ENCODE measurements at regions not wholly inside any gene's neighbourhood (a gene's known extent, or its start where the extent isn't known, plus 50 kb on each side); places are given as distances from the start of the nearest gene placed in this dataset.
A peak's percentile ranks its signal among the peaks of the same experiment; 100 is the strongest.

DNA sequence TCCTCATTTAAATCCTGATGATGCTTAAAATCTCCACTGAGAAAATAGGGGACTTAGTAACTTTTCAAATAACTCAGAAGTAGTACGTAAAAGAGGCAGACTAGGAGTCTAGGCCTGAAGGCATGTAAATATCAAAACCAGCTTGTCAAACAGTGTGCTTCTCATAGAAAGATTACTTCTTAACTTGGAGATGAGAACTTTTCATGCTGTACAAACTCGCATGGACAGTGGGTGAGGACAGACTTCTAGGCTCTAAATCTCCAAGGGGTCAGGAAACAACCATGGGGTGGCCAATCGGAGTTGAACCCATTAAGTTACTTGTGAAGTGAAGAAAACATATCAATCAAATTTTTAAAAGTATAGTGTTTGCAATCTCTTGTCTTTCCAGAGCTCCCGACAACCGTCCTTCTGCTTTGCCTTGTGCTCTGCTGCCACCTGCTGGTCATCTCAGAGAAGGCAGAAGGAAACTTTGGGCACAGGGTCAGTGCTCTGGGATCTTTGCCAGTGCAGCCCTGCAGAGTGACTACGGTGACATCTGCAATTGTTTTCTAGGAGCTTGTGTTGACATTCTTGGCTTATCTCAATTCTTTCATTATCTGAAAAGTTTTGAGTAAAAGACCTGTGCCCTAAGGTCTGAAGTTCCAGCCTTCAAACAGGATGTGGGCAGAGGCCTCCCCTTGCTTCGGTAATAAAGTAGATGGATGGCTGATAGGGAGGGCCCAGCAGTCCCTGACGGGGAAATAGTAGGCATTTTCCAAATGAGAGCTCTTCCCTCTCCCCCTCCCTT is 105.1 kb upstream of the PDE4B start:
- peak; percentile 73 for DNase-seq

DNA sequence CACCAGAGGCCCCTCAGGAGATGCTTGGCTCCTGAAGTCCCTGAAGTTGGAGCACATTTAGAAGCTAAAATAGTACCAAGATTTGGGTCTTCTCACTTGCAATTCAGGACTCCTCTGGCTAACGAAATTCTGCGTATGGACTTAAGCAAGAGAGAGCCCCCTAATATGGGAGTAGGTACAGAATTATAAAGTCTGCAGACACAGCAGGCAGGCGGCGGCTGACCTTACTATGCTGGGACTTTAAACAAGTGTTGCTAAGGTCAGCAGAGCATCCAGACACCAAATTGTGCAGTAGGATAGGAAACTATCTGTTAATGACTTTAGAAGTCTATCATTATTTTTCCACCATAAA is 104.5 kb upstream of the PDE4B start:
- DNase-seq: no peak

DNA sequence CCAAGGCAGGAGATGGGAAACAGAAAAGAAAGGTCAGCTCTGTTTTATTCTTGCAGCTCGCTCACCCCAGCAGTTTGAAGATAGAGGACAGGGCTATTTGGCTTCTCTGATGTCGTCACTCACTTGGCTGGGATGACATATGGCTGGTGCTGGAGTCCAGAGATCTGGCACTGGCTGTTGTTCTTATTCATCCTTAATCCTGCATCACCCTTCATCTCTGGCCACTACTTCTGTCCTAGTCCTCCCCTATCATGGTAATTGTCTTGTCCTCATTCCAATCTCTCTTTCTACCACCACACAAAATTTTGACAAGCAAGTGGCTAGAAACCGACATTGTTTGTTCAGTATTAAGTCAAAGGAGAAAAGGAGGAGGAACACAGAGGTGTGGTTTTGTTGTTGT is 103.8 kb upstream of the PDE4B start:
- DNase-seq: no peak

DNA sequence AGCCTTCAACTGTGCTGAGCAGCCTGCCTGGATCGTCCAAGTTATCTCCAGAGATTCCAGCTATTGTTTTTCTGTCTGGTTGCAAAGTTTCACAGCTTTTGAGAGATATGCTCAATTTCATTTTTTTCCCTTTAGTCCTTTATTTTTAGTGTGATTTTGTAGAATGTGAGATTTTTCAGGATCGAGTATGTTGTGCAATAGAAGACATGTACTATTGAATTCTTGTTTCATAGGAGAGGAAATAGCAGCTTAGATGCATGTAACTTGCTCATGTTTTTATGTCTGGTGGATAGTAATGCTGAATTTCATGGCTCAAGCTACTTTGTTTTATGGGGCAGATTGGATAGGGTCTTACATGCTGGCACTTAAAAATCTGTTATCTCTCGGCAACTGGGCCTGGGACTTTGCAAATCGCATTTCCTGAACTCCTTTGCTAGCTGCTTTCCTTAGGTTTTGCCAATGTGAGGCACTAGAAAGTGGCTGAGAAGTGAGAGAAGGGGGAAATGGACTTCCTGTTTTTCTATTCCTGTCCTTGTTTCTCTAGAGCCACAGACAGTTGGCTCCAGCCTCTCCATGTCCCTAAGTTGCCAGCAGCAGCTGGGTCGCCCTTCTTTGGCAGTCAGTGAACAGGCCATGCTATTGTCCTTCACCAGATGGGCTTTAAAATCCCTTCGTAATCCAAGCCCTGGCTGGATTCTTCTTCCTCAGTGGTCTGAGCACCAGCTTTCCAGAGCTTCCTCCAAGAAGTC is 101.4 kb upstream of the PDE4B start:
- no peak for DNase-seq

DNA sequence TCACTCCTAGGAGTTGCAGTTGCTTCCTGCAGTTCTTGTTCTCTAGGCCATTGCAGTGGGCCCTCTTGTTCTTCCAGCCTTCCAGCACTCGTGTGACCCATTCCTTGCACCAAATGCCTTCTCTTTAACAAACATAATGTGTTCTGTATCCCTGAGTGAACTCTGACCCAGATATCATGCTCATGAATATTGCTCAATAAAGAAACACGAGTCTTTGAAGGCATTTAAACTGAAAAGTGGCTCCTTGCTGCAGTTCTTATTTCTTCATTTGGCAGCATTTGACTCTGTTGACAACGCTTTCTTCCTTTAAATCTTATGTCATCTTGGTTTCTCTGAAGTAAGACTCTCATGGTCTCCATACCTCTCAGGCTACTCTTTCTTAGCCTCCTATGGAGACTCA is 100.7 kb upstream of the PDE4B start:
- no peak for DNase-seq

DNA sequence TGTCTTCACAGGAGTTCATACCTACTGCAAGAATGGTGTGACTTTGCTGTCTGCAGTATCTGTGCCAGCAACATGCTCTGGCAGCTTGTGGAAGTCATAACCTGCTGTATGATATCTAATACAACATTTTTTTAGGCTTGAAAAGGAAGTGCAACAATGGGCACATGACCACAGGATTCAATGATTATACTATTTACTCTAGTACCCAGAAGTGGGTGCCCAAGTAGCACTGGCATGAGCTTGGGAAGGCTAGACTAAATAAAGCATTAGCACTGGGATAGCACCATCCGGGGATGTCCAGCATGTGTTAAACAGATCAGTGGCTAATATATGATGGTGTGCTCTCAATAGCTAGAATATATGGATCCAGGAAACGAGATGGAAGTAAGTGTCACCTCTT is 98.6 kb upstream of the PDE4B start:
- no peak for DNase-seq

DNA sequence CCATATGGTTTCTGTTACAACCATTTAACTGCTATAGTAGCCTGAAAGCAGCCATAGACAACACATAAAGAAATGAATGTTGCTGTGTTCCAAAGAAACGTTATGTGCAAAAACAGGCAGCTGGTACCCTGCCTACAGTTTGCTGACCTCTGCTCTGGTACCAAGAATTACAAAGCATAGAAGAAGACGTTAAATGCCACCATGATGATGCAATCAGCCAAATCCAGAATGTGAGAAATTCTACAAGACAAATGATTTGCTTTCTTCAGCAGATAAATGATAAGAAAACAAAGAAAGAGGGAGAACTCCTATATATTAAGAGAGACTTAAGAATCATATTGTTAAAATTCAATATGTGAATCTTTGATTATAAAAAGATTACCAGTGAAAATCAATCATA is 97.8 kb upstream of the PDE4B start:
- DNase-seq: no peak

DNA sequence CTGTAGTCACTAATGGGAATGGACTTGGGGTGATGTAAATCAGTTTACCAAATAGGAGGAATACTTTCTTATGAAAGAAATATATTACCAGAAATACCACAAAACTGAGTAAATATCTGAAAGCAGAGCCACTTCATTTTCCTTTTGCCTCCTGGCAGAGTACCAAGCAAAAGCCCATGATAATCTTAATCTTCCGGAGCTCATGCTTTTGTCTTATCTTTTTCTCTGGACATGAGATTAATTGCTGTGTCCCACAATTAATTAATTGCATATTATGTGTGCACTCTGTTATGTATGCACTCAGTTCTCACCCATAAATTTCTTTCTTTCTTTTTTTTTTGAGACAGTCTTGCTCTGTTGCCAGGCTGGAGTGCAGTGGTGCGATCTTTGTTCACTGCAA is 94.1 kb upstream of the PDE4B start:
- DNase-seq: no peak

DNA sequence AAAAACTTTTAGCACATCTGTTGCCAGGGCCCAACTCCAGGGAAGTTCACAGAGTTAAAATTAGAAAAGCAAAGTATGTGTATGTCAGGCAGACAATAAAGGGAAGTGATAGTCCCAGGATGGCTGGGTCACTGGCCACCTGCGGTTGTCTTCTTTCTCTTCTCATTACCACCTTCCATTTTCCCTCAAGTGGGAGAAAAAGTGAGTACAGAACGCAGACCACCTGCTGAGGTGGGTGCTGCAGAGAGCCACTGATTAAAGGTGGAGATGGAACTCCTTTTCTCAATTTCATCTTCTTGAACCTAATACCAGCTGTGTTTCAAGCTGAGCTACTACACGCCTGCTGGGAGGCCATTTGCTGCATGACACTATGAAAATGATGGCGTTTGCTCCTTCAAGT is 88.8 kb upstream of the PDE4B start:
- DNase-seq: no peak

DNA sequence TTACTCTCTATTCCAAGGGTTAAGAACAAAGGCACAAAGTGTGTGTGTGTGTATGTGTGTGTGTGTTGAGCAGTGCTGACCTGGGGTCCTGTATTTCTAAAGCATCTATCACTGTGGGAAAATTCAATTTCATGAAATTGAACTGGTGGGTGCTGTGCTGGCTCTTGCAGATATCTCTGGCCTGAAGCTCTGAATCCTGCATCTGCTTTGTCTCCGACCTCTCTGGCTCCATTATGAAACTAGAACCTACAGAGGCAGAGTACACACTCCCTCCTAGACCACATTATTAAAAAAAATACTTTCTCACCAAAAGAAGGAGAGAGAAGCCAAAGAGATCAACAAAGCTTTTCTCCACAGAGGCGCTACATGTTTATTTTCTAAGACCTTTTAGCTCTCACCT is 88.4 kb upstream of the PDE4B start:
- DNase-seq: no peak

DNA sequence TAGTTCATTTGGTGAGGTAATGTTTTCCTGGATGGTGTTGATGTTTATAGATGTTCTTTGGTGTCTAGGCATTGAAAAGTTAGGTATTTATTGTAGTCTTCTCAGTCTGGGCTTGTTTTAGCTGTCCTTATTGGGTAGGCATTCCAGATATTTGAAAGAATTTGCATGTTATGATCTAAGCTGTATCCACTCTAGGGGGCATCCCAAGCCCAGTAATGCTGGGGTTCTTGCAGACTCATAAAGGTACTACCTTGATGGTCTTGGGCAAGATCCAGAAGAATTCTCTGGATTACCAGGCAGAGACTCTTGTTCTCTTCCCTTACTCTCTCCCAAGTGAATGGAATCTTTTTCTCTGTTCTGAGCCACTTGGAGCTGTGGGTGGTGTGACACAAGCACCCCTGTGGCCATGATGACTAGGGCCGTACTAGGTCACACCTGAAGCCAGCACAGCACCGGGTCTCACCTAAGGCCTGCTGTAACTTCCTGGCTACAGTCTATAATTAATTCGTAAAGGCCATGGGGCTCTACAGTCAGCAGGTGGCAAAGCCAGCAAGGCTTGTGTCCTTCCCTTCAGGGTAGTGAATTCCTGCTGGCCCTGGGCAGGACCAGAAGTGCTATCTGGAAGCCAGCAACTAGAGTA is 74.8 kb upstream of the PDE4B start:
- DNase-seq: no peak

DNA sequence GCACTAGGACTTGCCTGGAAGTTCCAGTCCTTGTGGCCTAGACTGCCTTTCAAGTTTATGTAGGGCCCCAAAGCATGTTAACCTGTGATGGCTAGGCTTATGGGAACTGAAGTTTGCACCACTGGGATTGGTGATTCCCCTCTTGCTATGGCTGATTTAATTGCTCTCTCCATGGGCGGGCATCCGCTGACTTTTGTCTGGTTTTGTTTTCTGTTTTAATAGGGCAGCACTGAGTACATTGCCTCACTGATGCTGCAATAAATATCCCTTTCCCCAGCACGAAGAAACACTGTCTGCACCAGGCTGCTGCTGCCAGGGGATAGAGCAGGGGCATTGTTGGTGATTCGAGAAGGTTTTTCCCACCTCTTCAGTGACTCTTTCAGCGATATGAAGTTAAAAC is 73.3 kb upstream of the PDE4B start:
- DNase-seq: no peak

DNA sequence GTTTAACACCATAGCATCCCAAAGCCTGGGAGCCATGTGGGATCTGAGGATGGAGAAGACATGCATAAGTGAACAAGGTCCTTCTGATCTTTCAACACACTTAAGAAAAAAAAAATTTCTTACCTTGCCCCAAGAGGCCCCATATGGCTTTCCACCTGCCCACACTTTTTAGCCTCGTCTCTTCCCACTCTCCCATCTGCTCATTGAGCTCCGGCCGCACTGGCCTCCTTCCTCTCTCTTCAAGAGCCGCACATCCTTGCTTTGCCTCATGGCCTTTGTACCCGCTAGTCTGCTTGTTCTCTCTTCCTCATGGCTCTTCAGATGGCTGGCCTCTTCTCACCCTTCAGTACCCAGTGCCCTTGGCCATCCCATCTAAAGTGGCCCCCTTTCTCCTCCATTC is 70.2 kb upstream of the PDE4B start:
- DNase-seq: no peak

DNA sequence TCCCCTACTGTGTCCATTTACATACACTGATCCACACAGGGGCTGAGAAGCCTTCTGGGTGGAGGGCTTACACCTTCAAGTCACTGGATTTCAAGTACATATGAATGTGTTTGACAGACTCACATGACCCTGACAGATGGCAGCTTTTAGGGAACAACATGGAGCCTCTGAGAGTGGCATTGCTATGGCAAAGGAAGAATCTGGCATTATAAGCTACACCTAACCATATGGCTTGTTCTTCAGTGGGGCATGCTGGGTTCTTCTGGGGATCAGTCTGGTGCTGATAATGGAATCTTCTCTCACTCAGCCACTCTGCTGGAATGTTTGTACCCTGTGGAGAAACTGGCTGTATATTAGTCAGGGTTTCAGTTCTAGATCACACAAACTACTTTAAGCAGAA is 68.5 kb upstream of the PDE4B start:
- DNase-seq: no peak

DNA sequence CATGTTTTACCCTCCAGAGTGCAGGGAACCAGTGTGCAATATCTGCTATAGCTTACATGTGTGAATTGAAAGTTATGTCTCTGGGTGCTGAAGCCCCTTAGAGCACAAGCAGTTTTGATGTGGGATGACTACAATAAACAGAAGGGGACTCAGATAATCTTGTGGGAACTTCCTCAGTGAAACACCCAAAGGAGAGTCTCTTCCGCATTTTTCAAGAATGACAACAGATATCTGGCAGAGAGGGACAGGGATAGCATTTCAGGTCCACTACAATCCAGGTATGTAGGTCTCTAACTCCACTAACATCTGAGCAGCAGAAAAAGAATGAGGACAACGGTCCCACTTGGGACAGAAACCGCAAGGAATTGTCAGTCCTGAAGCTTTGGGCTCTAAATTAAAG is 67.6 kb upstream of the PDE4B start:
- DNase-seq: no peak

DNA sequence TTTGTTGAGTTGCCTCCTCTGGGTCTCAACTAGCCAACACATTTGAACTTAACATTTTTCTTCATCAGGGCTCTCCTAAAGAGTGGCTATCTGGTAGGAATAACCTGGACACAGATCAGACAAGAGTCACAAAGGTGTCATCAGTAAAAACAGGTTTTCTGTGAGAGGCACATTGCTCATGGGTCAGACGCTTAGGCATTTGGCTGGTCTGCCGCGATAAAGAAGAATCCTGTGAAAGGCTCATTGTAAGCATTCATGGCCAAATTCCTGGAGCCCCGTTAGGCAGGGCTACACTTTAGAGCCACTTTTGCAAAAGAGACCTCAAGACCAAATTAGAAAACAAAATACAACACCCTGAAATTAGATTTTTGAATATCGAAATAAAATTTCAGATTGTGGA is 64.2 kb upstream of the PDE4B start:
- no peak for DNase-seq

DNA sequence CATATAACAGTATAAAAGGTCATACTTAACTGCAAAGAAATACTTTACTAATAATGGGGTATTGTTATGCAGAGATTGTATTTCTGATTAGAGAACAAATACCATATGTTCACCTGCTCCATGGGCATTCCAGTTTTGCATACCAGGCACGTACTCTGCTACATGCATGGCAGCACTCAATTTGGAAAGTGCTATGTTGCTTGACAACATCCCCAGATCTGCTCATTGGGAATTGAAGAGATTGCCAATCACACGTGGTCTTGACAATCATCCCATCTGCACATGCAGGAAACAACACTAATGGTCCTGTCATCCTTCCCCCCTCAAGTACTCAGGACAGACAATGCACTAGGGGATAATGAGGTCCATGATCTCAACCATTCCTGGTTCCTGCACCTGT is 63.4 kb upstream of the PDE4B start:
- no peak for DNase-seq

DNA sequence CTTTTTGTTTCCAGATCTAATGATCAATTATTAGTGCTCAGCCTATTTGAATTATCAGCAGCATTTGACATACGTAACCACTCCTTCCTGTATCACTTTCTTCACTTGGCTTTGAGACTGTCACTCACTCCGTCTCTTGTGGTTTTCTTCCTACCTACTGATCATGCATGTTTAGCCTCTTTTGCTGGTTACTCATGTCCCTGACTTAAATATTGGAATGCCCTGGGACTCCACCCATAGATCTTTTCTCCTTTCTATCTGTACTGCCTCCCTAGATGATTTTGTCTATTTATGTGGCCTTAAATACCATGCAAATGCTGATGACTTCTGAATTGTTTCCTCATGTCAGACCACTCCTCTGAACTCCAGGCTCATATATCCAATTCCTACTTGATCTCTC is 57.7 kb upstream of the PDE4B start:
- DNase-seq: no peak

DNA sequence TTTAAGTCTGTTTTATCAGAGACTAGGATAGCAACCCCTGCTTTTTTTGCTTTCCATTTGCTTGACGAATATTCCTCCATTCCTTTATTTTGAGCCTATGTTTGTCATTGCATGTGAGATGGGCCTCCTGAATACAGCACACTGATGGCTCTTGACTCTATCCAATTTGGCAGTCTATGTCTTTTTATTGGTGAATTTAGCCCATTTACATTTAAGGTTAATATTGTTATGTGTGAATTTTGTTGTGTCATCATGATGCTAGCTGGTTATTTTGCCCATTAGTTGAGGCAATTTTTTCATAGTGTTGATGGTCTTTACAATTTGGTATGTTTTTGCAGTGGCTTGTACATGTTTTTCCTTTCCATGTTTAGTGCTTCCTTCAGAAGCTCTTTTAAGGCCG is 50.7 kb upstream of the PDE4B start:
- no peak for DNase-seq
